Fibroblast of villous mesenchyme (primary cell): ENCODE measurements at regions not wholly inside any gene's neighbourhood (a gene's known extent, or its start where the extent isn't known, plus 50 kb on each side); places are given as distances from the start of the nearest gene placed in this dataset.

Source experiments
- DNase-seq: peaks from one replicate; pipeline ENCODE4 v3.0.0-alpha.2; 2010; ENCODE audit warnings: low read depth
- H3K4me3 ChIP-seq: 2 replicates; pipeline ENCODE4 v1.5.1; 2011; ENCODE audit warnings: low read depth, mild to moderate bottlenecking, low read length
- CTCF ChIP-seq: IDR thresholded peaks from 2 replicates; pipeline ENCODE4 v1.5.1; 2012; ENCODE audit warnings: low read depth, mild to moderate bottlenecking, low read length; ENCODE audit not compliant: insufficient read depth

GRCh38 chr7:19488056-19488455, 220.8 kb downstream of the POLR1F start:
- no peak overlapping the region for H3K4me3 ChIP-seq
- no peak for TF ChIP-seq CTCF
- no peak for DNase-seq

GRCh38 chr7:19482628-19483027, 226.2 kb downstream of the POLR1F start:
- no peak for TF ChIP-seq CTCF
- DNase-seq, result no peak
- no peak overlapping the region for H3K4me3 ChIP-seq

- no peak for TF ChIP-seq CTCF
- no peak for DNase-seq
- no peak overlapping the region for H3K4me3 ChIP-seq
These were observed 228.5 kb downstream of the POLR1F start for GRCh38 chr7:19480383-19480782.

- TF ChIP-seq CTCF, result no peak
- no peak overlapping the region for H3K4me3 ChIP-seq
- peak; percentile 97 for DNase-seq
These were observed 238.8 kb downstream of the POLR1F start for GRCh38 chr7:19470031-19470430.

- no peak for TF ChIP-seq CTCF
- H3K4me3 ChIP-seq, result no peak overlapping the region
- no peak for DNase-seq
These were observed 243.0 kb downstream of the POLR1F start for GRCh38 chr7:19465861-19466260.

GRCh38 chr7:19464751-19465150, 244.1 kb downstream of the POLR1F start:
- peak; percentile 54 for DNase-seq
- H3K4me3 ChIP-seq, result no peak overlapping the region
- peak; percentile 15 for TF ChIP-seq CTCF

GRCh38 chr7:19464241-19464640, 244.6 kb downstream of the POLR1F start:
- no peak overlapping the region for H3K4me3 ChIP-seq
- DNase-seq, result peak; percentile 52
- TF ChIP-seq CTCF, result no peak
